ENCODE measurements at regions not wholly inside any gene's neighbourhood (a gene's known extent, or its start where the extent isn't known, plus 50 kb on each side); places are given as distances from the start of the nearest gene placed in this dataset.

- DNase-seq (ENCODE audit: low read depth in 3 of 3): no peak
Measured at GRCh38 chr2:2542966-2543611, 212.0 kb upstream of the MYT1L start.

DNA sequence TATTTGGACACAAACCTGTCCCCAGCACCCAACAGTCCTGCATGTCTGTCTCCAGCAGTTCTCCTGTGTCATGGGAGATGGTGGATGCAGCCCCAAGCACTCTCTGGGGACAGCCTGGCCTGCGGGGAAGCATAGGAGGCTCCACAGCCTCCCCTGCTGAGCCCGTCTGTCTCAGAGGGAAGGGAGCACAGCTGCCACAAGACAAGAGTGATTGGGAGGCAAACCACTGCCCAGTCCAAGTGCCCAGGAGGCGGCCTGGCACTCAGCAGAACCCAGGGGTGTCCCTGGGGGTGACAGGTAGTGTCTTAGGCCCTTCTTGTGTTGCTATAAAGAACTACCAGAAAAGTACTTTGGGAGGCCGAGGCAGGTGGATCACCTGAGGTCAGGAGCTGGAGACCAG, 211.2 kb upstream of the MYT1L start:
- DNase-seq (ENCODE audit: low read depth in 3 of 3): no peak

DNA sequence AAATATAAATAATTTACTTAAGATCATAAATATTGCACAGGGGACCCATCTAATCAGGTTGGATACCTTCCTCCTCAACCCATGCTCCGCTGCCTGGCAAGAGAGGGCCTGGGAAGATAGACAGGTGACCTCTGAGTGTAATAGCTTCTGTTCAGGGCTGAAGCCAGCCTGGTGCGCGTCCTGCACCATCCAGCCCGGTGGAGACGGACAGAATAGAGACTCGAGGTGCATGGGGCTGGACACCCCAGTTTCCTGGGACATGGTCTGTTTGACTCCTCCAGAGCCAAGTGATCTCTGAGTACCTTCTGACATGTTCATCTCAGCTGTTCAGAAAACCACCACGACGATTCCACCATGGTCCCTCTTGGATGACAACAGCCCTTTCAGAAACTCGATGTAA, 209.3 kb upstream of the MYT1L start:
- DNase-seq (ENCODE audit: low read depth in 3 of 3): no peak

DNA sequence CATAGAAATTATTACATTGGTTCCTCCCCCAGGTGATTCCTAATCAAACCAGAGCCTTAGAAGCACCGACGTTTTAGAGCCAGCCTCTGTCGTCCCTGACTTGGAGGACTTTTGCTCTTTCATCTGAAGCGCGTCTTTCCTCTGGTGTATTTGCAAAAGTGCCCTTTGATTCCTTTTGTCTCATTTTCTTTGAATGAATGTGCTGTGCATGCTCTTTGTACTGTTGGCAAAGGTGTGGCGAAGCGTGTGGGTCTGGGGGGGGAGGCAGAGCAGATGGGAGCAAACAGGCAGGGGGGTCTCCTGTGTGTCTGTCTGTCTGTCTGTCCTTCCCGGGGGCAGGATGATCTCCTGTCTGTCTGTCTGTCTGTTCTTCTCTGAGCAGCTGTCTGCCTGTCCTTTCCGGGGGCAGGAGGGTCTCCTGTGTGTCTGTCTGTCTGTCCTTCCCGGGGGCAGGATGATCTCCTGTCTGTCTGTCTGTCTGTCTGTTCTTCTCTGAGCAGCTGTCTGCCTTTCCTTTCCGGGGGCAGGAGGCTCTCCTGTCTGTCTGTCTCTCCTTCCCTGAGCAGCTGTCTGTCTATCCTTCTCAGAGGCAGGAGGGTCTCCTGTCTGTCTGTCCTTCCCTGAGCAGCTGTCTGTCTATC, 205.5 kb upstream of the MYT1L start:
- DNase-seq (ENCODE audit: low read depth in 3 of 3): no peak

DNA sequence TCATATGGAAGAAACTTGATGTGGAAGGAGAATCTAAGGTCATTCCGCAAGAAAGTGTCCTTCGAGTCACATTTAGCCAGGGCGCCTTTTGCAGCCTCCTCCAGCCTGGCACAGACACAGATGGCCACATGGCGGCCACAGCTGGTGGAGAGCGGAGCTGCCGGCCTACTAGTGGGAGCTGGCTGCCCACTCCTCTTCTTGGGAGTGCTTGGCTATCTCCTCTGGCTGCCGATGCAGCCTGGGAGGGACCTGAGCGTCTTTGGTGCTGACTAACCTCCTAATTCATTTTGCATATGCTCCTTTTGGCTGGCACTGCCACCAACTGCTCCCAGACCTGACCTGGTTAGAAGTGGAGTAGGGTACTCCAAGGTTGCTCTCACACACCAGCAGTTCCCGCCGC, 199.3 kb upstream of the MYT1L start:
- DNase-seq (ENCODE audit: low read depth in 3 of 3): no peak

DNA sequence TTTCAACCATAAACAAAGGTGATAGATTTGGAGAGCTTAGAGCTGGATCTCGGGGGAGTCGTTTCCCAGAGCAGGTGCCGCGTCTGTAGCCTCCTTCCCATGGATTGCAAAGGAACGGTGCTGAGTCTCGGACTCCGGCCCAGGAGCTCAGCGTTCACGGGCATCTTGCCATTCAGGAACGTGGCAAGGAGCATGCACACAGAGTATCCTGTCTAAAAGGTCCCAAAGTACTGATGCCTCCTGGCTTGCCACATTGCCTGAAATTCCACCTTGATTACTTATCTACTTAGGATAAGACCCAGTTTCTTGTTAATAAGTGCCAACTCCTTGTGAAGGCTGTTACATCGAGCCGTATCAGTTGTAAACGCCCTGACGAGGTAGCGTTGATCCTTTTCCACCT, 197.8 kb upstream of the MYT1L start:
- DNase-seq (ENCODE audit: low read depth in 3 of 3): no peak

DNA sequence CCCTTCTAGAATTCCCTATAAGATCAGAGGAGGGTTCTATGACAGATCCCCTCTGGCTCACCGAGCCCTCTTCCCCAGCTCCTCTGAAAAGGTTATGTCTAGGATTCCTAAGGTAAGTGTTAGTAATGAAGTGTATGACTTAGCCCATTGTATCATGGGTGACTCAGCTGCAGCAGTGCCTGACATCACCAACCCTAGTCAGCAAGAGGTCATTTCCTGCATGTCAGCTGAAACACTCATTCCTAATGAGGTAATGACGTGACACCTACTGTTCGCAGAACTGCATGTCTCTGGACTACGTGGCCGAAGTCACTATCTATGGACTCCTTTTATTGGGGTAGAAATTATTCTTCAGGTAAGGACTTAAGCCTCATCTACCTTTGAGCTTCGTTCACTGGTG, 196.1 kb upstream of the MYT1L start:
- no peak for DNase-seq (ENCODE audit: low read depth in 3 of 3)

- DNase-seq (ENCODE audit: low read depth in 3 of 3): no peak
Measured at GRCh38 chr2:2524348-2524941, 193.4 kb upstream of the MYT1L start.

DNA sequence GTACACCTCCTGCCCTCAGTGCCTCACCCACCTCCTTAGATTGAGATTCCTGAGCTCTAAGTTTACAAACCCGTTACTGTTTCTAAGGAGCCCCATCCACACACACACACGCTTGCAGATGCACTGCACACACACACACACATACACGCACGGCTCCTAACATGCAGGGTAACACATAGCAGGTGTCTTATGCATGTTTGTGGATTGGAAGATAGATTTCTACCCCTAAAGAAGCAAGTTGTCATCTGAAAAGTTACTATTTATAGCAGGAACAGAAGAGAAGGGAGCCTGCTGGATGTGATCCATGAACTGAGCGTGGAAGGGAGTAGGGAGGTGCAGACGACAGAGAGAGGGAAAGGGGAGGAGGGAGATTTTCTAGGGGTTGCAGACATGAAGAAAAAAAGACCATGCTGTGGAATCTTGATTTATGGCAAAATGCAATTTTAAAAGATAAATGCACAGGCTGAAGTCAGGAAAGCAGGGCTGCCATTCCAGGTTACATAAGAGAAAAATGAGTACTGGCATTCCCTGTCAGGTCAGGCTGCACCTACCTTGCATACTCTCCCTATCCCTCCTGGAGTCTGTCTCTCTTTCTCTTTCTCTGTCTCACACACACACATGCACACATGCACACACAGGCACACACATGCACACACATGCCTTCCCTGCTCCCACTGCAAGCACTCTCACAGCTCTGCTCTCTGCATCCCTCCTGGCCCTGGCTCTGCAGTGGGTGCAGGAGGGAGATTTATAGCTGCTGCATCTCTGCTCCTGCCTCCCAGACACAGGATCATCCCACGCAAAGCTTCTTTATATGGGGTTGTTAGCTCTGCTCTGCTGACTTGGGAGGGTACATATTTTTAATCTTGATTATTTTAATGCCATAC, 192.6 kb upstream of the MYT1L start:
- DNase-seq (ENCODE audit: low read depth in 3 of 3): no peak

- no peak for DNase-seq (ENCODE audit: low read depth in 3 of 3)
Measured at GRCh38 chr2:2520401-2520811, 189.3 kb upstream of the MYT1L start.

DNA sequence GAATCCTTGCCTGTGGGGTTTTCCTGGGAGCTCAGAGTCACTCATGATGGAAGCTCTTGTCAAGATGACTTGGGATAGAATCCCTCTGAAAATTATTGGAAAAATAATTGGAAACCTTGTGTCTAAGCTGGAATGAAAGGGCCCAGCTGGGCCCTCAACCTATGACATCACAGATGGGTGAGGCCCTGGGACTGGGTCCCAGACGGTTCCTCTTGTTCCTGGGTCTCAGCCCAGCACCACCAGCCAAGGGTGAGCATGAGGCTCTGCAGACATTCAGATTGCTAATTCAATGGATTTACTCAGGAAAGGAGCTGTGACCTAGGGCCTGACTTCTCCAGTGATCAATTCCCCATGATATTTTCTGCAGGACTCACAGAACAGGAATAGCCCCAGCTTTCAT, 188.3 kb upstream of the MYT1L start:
- DNase-seq (ENCODE audit: low read depth in 3 of 3): no peak

- DNase-seq (ENCODE audit: low read depth in 3 of 3): no peak
Measured at GRCh38 chr2:2517399-2517798, 186.3 kb upstream of the MYT1L start.

GRCh38 chr2:2516386-2516785, 185.3 kb upstream of the MYT1L start:
- DNase-seq (ENCODE audit: low read depth in 3 of 3): no peak

DNA sequence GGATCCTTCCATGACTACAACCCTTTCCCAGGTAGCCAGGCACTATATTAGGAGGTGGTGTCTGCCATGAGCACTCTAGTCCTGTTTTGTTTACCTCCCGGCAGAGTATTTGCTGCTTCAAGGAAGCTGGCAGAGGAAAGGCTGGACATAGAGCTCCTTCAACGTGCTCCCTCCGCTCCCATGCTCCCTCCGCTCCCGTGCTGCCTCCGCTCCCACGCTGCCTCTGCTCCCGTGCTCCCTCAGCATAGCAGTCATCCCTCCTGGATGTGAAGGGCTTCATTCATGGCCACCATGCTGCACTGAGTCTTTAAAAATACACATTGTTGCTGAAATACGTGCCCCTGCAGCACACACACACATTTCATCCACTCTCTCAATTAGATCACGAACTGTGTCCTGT, 181.9 kb upstream of the MYT1L start:
- no peak for DNase-seq (ENCODE audit: low read depth in 3 of 3)

- DNase-seq (ENCODE audit: low read depth in 3 of 3): no peak
Measured at GRCh38 chr2:2507417-2507997, 176.4 kb upstream of the MYT1L start.

DNA sequence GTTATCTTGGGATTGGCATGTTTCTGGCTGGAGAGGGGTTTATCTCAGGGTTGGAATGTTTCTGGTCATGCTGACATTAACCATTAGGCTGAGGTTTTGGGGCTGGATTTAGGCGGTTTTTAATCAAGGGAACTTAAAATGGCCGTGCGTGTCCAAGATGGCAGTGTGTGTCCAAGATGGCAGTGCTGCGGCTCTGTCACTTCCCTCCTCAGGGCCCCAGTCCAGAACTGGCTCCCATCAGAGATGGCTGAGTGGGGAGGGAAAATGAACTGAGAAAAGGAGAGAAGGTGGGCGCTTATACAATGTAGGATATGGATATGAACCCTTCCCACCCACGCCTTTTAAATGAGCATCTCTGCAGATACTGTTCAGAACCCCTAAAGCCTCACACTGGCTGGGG, 175.5 kb upstream of the MYT1L start:
- no peak for DNase-seq (ENCODE audit: low read depth in 3 of 3)

GRCh38 chr2:2505604-2506003, 174.5 kb upstream of the MYT1L start:
- no peak for DNase-seq (ENCODE audit: low read depth in 3 of 3)

DNA sequence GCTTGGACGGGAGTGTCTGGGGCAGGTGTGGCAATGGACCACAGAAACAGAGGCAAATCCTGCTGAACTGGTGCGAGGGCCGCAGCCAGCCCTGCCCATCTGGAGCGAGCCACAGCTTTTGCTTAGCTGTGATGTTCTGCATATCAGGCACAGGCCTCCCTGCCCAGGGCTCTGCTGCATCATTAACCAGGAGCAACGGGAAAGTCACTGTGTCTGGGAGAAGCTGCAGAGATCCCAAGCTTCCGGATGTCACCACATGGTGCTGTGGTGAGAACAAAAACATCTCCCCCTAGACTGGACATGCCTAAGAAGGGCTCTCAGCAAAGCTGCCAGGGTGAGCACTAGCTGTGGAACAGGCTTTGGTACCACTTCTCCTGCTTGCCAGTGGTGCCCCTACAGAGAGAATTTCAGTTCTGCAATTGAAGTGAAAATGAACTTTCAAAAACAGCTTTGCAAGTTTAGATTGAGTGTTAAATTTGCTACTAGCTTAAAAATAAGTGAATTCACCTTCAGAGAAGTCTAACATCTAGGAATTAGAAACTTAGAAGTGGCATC, 172.9 kb upstream of the MYT1L start:
- DNase-seq (ENCODE audit: low read depth in 3 of 3): no peak

GRCh38 chr2:2502201-2502549, 171.1 kb upstream of the MYT1L start:
- DNase-seq (ENCODE audit: low read depth in 3 of 3): no peak

- no peak for DNase-seq (ENCODE audit: low read depth in 3 of 3)
Measured at GRCh38 chr2:2501454-2502200, 170.6 kb upstream of the MYT1L start.

DNA sequence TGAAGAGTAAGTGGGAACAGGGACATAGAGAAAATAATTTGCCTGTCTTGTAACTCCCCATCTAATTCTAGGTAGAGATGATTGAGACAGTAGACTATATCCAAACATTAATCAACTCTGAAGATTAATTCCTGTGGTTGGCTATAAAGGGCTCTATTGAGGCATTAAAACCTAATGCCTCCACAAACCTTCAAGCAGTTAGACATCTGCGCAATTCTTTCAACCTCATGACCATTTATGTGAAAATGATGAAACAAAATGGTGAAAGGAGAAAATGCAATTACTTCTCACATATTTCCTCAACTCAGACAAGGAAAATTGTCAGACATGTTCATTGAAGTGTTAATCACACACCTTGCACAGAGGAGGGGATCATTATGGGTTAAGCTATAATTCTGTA, 164.5 kb upstream of the MYT1L start:
- DNase-seq (ENCODE audit: low read depth in 3 of 3): no peak
